ENCODE measurements at regions not wholly inside any gene's neighbourhood (a gene's known extent, or its start where the extent isn't known, plus 50 kb on each side); places are given as distances from the start of the nearest gene placed in this dataset.

- H4K5ac ChIP-seq (ENCODE audit: low read depth, low read length): no peak overlapping the region
- TF ChIP-seq MXI1 (IDR thresholded peaks at IDR 0.05; ENCODE audit: borderline replicate concordance, low read depth, low read length) (no peak), ELK1 (IDR thresholded peaks at IDR 0.05; ENCODE audit: borderline replicate concordance, low read depth, low read length) (no peak), POLR2A (IDR thresholded peaks at IDR 0.05; ENCODE audit: low read depth, low read length) (no peak)
- H2BK5ac ChIP-seq (ENCODE audit: low read depth, low read length, poor library complexity, severe bottlenecking): no peak overlapping the region
- CTCF ChIA-PET: no interaction called here
- ATAC-seq (ENCODE audit: low read depth): no peak
- no peak overlapping the region for H3K9ac ChIP-seq (ENCODE audit: low read depth, low read length)
- no peak overlapping the region for H2AK5ac ChIP-seq (ENCODE audit: low read depth, low read length)
- in situ Hi-C loops (cut with MboI; ENCODE audit: low sequenced_read_pairs) (no loop called here), dilution Hi-C loops (cut with HindIII; ENCODE audit: low sequenced_read_pairs, unreplicated experiment) (no loop called here), intact Hi-C loops (cut with micrococcal nuclease) (no loop called here)
- no peaks in the 10 kb centered on the region for H3K36me3 ChIP-seq (ENCODE audit: control insufficient read depth, insufficient read depth, low read length)
- H3K27me3 ChIP-seq (ENCODE audit: control insufficient read depth, insufficient read depth, low read length): no peaks in the 10 kb centered on the region
- H2AK9ac ChIP-seq (replicated peaks; ENCODE audit: low read depth, low read length, poor library complexity): no peak overlapping the region
- no peak overlapping the region for H3K14ac ChIP-seq (replicated peaks; ENCODE audit: low read depth, low read length)
- WGBS, 2 experiments (ENCODE audit: extremely low coverage in 2 of 2, insufficient read length in 1 of 2): no CpG with 5 or more reads among the region's 1 CpG
- H3K9me1 ChIP-seq (ENCODE audit: insufficient read depth, low read length): no peaks in the 10 kb centered on the region
- H4K91ac ChIP-seq (ENCODE audit: insufficient read depth, low read depth, low read length): no peak overlapping the region
- H3K9me3 ChIP-seq (ENCODE audit: control insufficient read depth, insufficient read depth, low read length): peaks cover 3% of the 10 kb centered on the region; the same call in 1 of the 2 replicates
- no peak overlapping the region for H2BK20ac ChIP-seq (ENCODE audit: low read depth, low read length)
- no peak for DNase-seq
- no peak overlapping the region for H3K4me3 ChIP-seq (ENCODE audit: insufficient read depth, low read depth, low read length)
- no peak overlapping the region for H3K4ac ChIP-seq (ENCODE audit: low read depth, low read length)
- H4K20me1 ChIP-seq (ENCODE audit: insufficient read depth, low read length): no peaks in the 10 kb centered on the region
- H3K4me1 ChIP-seq (ENCODE audit: control insufficient read depth, insufficient read depth, low read length): no peaks in the 10 kb centered on the region
- no peak overlapping the region for H2AFZ ChIP-seq (replicated peaks; ENCODE audit: low read length, poor library complexity)
- no peak overlapping the region for H2BK15ac ChIP-seq (ENCODE audit: low read depth, low read length)
- POLR2A ChIA-PET (ENCODE audit: unreplicated experiment): no interaction called here
- H4K8ac ChIP-seq (ENCODE audit: low read depth in 2 of 2, low read length in 2 of 2): no peak overlapping the region
- no peak overlapping the region for H3K56ac ChIP-seq (ENCODE audit: extremely low read depth, insufficient read depth, low read length)
- no peaks in the 10 kb centered on the region for H3K79me1 ChIP-seq (ENCODE audit: low read depth in 1 of 2, low read length in 2 of 2)
- H3K18ac ChIP-seq (ENCODE audit: low read depth, low read length): no peak overlapping the region
- H2BK120ac ChIP-seq (ENCODE audit: low read depth, low read length): no peak overlapping the region
- BruUV-seq (replicated peaks): no TSS peak
- no peak overlapping the region for H3K27ac ChIP-seq (ENCODE audit: insufficient read depth, low read length)
- H3K23ac ChIP-seq (ENCODE audit: low read depth, low read length): no peak overlapping the region
- H3K4me2 ChIP-seq (ENCODE audit: low read depth, low read length): no peak overlapping the region
These were observed 1835.2 kb upstream of the NUDT12 start for GRCh38 chr5:105397749-105398148.

All from IMR-90 (cell line).